GM21619 (cell line): ENCODE measurements at regions not wholly inside any gene's neighbourhood (a gene's known extent, or its start where the extent isn't known, plus 50 kb on each side); places are given as distances from the start of the nearest gene placed in this dataset.

Source experiments
- ATAC-seq: cut with Tn5 transposase; IDR thresholded peaks from one replicate; pipeline ENCODE4 v1.9.1; 2021; ENCODE audit not compliant: unreplicated experiment

GRCh38 chr13:47829690-47830089 lies 171.4 kb downstream of the SUCLA2 start:
- no peak for ATAC-seq

- no peak for ATAC-seq
Measured at GRCh38 chr13:47826471-47826870, 174.6 kb downstream of the SUCLA2 start.

GRCh38 chr13:47822036-47822435 lies 179.0 kb downstream of the SUCLA2 start:
- ATAC-seq: no peak

GRCh38 chr13:47816831-47817230 lies 184.2 kb downstream of the SUCLA2 start:
- ATAC-seq: no peak

- no peak for ATAC-seq
Measured at GRCh38 chr13:47813718-47814117, 187.4 kb downstream of the SUCLA2 start.

- ATAC-seq: no peak
Measured at GRCh38 chr13:47809411-47809810, 191.7 kb downstream of the SUCLA2 start.

GRCh38 chr13:47803131-47803530 lies 197.9 kb downstream of the SUCLA2 start:
- ATAC-seq: no peak

GRCh38 chr13:47801555-47801954 lies 199.5 kb downstream of the SUCLA2 start:
- ATAC-seq: no peak

- ATAC-seq: no peak
Measured at GRCh38 chr13:47800593-47800992, 200.5 kb downstream of the SUCLA2 start.

GRCh38 chr13:47798906-47799305 lies 202.2 kb downstream of the SUCLA2 start:
- no peak for ATAC-seq

GRCh38 chr13:47798194-47798593 lies 202.9 kb downstream of the SUCLA2 start:
- ATAC-seq: no peak

GRCh38 chr13:47796816-47797215 lies 204.3 kb downstream of the SUCLA2 start:
- no peak for ATAC-seq

GRCh38 chr13:47794963-47795362 lies 206.1 kb downstream of the SUCLA2 start:
- ATAC-seq: no peak

- no peak for ATAC-seq
Measured at GRCh38 chr13:47790755-47791154, 210.3 kb downstream of the SUCLA2 start.

- ATAC-seq: no peak
Measured at GRCh38 chr13:47788844-47789243, 212.2 kb downstream of the SUCLA2 start.

- ATAC-seq: no peak
Measured at GRCh38 chr13:47774671-47774994, 226.4 kb downstream of the SUCLA2 start.

- ATAC-seq: no peak
Measured at GRCh38 chr13:47764817-47765216, 236.3 kb downstream of the SUCLA2 start.

GRCh38 chr13:47757466-47758080 lies 243.5 kb downstream of the SUCLA2 start:
- no peak for ATAC-seq

GRCh38 chr13:47747901-47748300 lies 253.2 kb downstream of the SUCLA2 start:
- ATAC-seq: no peak

GRCh38 chr13:47726394-47726793 lies 274.7 kb downstream of the SUCLA2 start:
- no peak for ATAC-seq

GRCh38 chr13:47723898-47724297 lies 277.2 kb downstream of the SUCLA2 start:
- ATAC-seq: no peak

GRCh38 chr13:47719164-47719563 lies 281.9 kb downstream of the SUCLA2 start:
- ATAC-seq: no peak

- no peak for ATAC-seq
Measured at GRCh38 chr13:47718556-47718955, 282.5 kb downstream of the SUCLA2 start.

GRCh38 chr13:47708386-47708785 lies 292.7 kb downstream of the SUCLA2 start:
- ATAC-seq: no peak
